Neural progenitor cell (in vitro differentiated cells): ENCODE measurements at regions not wholly inside any gene's neighbourhood (a gene's known extent, or its start where the extent isn't known, plus 50 kb on each side); places are given as distances from the start of the nearest gene placed in this dataset.
"Not testable (repeated sequence)": the region's sequence is repeated elsewhere in the genome, so short reads cannot be mapped to it uniquely, and the experiment has no call there.

ENCODE experiments used
- DNase-seq: peaks from one replicate; pipeline ENCODE4 v3.0.0-alpha.2; 2016; ENCODE audit warnings: low spot score
- H2AFZ ChIP-seq: fragments of 200-600 bp; sonication (generic); replicated peaks from 2 replicates; pipeline ENCODE4 v1.6.1; 2016; ENCODE audit warnings: antibody characterized with exemption
- H3F3A ChIP-seq: fragments of 200-600 bp; sonication (generic); 2 replicates; pipeline ENCODE4 v1.6.1; 2016; ENCODE audit warnings: antibody characterized with exemption, low read depth
- H3K27ac ChIP-seq: fragments of 200-600 bp; sonication (generic); 2 replicates; pipeline ENCODE4 v1.5.1; 2016; ENCODE audit warnings: mild to moderate bottlenecking
- H3K27me3 ChIP-seq: fragments of 200-600 bp; sonication (generic); 2 replicates; pipeline ENCODE4 v1.6.1; 2016; ENCODE audit warnings: mild to moderate bottlenecking, moderate library complexity
- H3K36me3 ChIP-seq: fragments of 200-600 bp; sonication (generic); 2 replicates; pipeline ENCODE4 v1.5.1; 2016
- H3K4me1 ChIP-seq: fragments of 200-600 bp; sonication (generic); 2 replicates; pipeline ENCODE4 v1.6.1; 2016; ENCODE audit warnings: mixed run types
- H3K4me2 ChIP-seq: fragments of 200-600 bp; sonication (generic); 2 replicates; pipeline ENCODE4 v1.6.1; 2016
- H3K4me3 ChIP-seq: fragments of 200-600 bp; sonication (generic); 2 replicates; pipeline ENCODE4 v1.5.1; 2016
- H3K79me2 ChIP-seq: fragments of 200-600 bp; sonication (generic); 2 replicates; pipeline ENCODE4 v1.6.1; 2016; ENCODE audit warnings: low read depth
- H3K9ac ChIP-seq: fragments of 200-600 bp; sonication (generic); 2 replicates; pipeline ENCODE4 v1.6.1; 2016
- H3K9me3 ChIP-seq: fragments of 200-600 bp; sonication (generic); 2 replicates; pipeline ENCODE4 v1.5.1; 2016; ENCODE audit warnings: low read depth
- H4K20me1 ChIP-seq: fragments of 200-600 bp; sonication (generic); 2 replicates; pipeline ENCODE4 v1.6.1; 2016; ENCODE audit warnings: low read depth
- H3K27ac Mint-ChIP-seq: 3 replicates; pipeline ENCODE4 v1.8.0; 2021; ENCODE audit warnings: mixed read lengths
- H3K27me3 Mint-ChIP-seq: 2 replicates; pipeline ENCODE4 v1.8.0; 2022; ENCODE audit warnings: low read depth, mild to moderate bottlenecking, inconsistent platforms, moderate library complexity, mixed read lengths; ENCODE audit not compliant: insufficient read depth
- H3K36me3 Mint-ChIP-seq: 3 replicates; pipeline ENCODE4 v1.8.0; 2021; ENCODE audit warnings: mixed read lengths
- H3K4me1 Mint-ChIP-seq: 3 replicates; pipeline ENCODE4 v1.8.0; 2021; ENCODE audit warnings: mixed read lengths
- H3K4me3 Mint-ChIP-seq: 3 replicates; pipeline ENCODE4 v1.8.0; 2021; ENCODE audit warnings: mild to moderate bottlenecking, moderate library complexity, mixed read lengths
- H3K9me3 Mint-ChIP-seq: 3 replicates; pipeline ENCODE4 v1.8.0; 2020; ENCODE audit warnings: mixed read lengths
- EZH2 ChIP-seq: fragments of 200-600 bp; sonication (generic); IDR thresholded peaks from 2 replicates; pipeline ENCODE4 v1.6.1; 2017; ENCODE audit warnings: antibody characterized with exemption, mild to moderate bottlenecking, moderate library complexity
- EZH2phosphoT487 ChIP-seq: fragments of 200-600 bp; sonication (generic); IDR thresholded peaks from 2 replicates; pipeline ENCODE4 v1.6.1; 2017; ENCODE audit warnings: antibody characterized with exemption
- TF ChIP-seq, protein P1 (sequence below): fragments of 200-600 bp; sonication (generic); IDR thresholded peaks from 2 replicates; pipeline ENCODE4 v1.5.1; 2017; ENCODE audit warnings: antibody characterized with exemption, mild to moderate bottlenecking

DNA sequence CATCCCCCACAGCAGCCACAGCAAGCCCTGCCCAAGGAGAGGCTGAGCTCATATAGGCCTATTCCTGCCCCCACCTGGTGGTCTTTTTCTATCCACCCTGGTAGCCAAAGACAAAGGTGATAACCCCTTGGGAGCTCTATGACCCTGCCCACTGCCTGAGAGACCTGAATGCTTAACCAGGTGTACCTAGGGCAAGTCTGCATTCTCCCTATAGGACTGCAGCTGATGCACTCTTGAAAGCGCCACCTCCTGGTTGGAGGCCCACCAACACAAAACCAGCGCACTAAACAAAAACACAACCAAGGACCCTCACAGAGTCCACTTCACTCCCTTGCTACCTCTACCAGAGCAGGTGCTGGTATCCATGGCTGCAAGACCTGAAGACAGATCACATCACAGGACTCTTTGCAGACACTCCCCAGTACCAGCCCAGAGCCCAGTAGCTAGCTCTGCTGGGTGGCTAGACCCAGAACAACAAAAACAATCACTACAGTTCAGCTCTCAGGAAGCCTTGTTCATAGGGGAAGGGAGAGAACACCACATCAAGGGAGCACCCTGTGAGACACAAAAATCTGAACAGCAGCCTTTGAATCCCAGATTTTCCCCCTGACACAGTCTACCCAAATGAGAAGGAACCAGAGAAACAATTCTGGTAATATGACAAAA lies 72.8 kb upstream of the SORL1 start:
- H4K20me1 ChIP-seq, H3K9me3 ChIP-seq, H3K9ac ChIP-seq, H3K27me3 Mint-ChIP-seq, H3K27ac ChIP-seq, H3K4me3 ChIP-seq, H3K79me2 ChIP-seq, DNase-seq, H3F3A ChIP-seq, H3K36me3 Mint-ChIP-seq, H3K4me1 Mint-ChIP-seq, H3K4me3 Mint-ChIP-seq, H3K36me3 ChIP-seq, H3K9me3 Mint-ChIP-seq, H3K27me3 ChIP-seq, H3K4me2 ChIP-seq: not testable (repeated sequence)
- H3K4me1 ChIP-seq, result peaks cover 10% of the 10 kb centered on the region
- TF ChIP-seq, protein P1, sequence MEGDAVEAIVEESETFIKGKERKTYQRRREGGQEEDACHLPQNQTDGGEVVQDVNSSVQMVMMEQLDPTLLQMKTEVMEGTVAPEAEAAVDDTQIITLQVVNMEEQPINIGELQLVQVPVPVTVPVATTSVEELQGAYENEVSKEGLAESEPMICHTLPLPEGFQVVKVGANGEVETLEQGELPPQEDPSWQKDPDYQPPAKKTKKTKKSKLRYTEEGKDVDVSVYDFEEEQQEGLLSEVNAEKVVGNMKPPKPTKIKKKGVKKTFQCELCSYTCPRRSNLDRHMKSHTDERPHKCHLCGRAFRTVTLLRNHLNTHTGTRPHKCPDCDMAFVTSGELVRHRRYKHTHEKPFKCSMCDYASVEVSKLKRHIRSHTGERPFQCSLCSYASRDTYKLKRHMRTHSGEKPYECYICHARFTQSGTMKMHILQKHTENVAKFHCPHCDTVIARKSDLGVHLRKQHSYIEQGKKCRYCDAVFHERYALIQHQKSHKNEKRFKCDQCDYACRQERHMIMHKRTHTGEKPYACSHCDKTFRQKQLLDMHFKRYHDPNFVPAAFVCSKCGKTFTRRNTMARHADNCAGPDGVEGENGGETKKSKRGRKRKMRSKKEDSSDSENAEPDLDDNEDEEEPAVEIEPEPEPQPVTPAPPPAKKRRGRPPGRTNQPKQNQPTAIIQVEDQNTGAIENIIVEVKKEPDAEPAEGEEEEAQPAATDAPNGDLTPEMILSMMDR, result peak; percentile 32
- peak overlapping the region; percentile 47 for H2AFZ ChIP-seq
- H3K27ac Mint-ChIP-seq, result peak overlapping the region; percentile 0

DNA sequence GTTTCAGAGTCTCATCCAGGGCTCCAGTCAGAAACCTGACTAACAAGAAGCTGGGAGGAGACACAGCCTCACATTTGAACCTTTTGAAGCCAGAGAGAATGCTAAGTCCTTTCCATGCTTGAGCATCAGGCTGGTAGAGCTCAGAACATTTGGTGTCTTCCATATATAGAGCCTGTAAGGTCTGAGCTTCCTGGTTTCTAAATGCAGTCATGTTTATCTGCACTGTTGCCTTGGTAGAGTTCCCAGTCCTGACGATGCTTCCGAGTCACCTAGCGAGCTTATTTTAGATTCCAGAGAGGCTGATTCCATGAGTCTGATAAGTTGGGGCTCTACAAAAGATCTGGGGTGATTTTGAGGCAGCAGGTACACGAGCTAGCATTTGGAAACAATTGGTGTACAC lies 68.4 kb upstream of the SORL1 start:
- Histone ChIP-seq H3K4me2 (no peak overlapping the region), H2AFZ (no peak overlapping the region), H3K9me3 (no peaks in the 10 kb centered on the region), H4K20me1 (no peaks in the 10 kb centered on the region), H3K4me3 (no peak overlapping the region), H3K27ac (no peak overlapping the region), H3K27me3 (no peaks in the 10 kb centered on the region), H3K36me3 (no peaks in the 10 kb centered on the region), H3K79me2 (no peaks in the 10 kb centered on the region), H3K4me1 (peaks cover 10% of the 10 kb centered on the region), H3F3A (no peaks in the 10 kb centered on the region), H3K9ac (no peak overlapping the region)
- H3K27ac Mint-ChIP-seq, result no peak overlapping the region
- H3K27me3 Mint-ChIP-seq, result peaks cover 2% of the 10 kb centered on the region
- no peaks in the 10 kb centered on the region for H3K36me3 Mint-ChIP-seq
- TF ChIP-seq EZH2 (no peak), EZH2phosphoT487 (no peak)
- TF ChIP-seq, protein P1, result no peak
- no peaks in the 10 kb centered on the region for H3K9me3 Mint-ChIP-seq
- no peaks in the 10 kb centered on the region for H3K4me1 Mint-ChIP-seq
- no peak for DNase-seq
- H3K4me3 Mint-ChIP-seq, result no peak overlapping the region

DNA sequence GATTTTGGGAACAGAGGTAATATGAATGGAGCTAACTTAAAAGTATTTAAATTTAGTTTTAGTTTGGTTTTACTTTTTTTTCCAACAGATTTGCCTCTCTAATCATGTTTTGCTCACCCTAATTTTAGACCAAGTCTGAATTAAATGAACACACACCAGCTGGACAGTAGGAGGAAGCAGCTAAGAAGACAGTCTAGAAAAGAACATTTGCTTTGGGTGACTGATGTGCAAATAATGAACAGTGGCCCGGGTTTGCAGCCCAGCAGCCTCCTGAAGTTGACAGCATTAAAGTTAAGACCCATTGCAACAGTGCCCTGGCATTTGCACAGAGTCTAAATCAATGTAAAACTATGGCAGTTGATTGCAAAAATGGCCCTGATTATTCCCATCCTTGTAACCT lies 66.4 kb upstream of the SORL1 start:
- no peaks in the 10 kb centered on the region for H3K27me3 ChIP-seq
- Mint-ChIP-seq H3K4me3 (no peak overlapping the region), H3K27me3 (peaks cover 2% of the 10 kb centered on the region), H3K27ac (no peak overlapping the region), H3K4me1 (peaks cover 16% of the 10 kb centered on the region), H3K9me3 (no peaks in the 10 kb centered on the region), H3K36me3 (no peaks in the 10 kb centered on the region)
- H2AFZ ChIP-seq, result no peak overlapping the region
- H3K9ac ChIP-seq, result no peak overlapping the region
- peaks cover 16% of the 10 kb centered on the region for H3K4me1 ChIP-seq
- TF ChIP-seq, protein P1, result no peak
- TF ChIP-seq EZH2, result no peak
- no peak for TF ChIP-seq EZH2phosphoT487
- H3K4me3 ChIP-seq, result no peak overlapping the region
- no peaks in the 10 kb centered on the region for H3K9me3 ChIP-seq
- no peak overlapping the region for H3K27ac ChIP-seq
- H3F3A ChIP-seq, result no peaks in the 10 kb centered on the region
- DNase-seq, result no peak
- no peaks in the 10 kb centered on the region for H3K79me2 ChIP-seq
- H3K36me3 ChIP-seq, result no peaks in the 10 kb centered on the region
- no peak overlapping the region for H3K4me2 ChIP-seq
- H4K20me1 ChIP-seq, result no peaks in the 10 kb centered on the region
